Loucy (cell line): ENCODE measurements at regions not wholly inside any gene's neighbourhood (a gene's known extent, or its start where the extent isn't known, plus 50 kb on each side); places are given as distances from the start of the nearest gene placed in this dataset.

Experiments
- CTCF ChIP-seq: fragments of 200-600 bp; sonication (generic); conservative IDR thresholded peaks from 2 replicates; pipeline ENCODE4 v1.5.1; 2014; ENCODE audit warnings: mild to moderate bottlenecking, antibody characterized with exemption, low read length
- EZH2phosphoT487 ChIP-seq: fragments of 200-600 bp; IDR thresholded peaks from 2 replicates; pipeline ENCODE4 v1.6.1; 2018; ENCODE audit warnings: antibody characterized with exemption, mild to moderate bottlenecking, moderate library complexity, borderline replicate concordance

DNA sequence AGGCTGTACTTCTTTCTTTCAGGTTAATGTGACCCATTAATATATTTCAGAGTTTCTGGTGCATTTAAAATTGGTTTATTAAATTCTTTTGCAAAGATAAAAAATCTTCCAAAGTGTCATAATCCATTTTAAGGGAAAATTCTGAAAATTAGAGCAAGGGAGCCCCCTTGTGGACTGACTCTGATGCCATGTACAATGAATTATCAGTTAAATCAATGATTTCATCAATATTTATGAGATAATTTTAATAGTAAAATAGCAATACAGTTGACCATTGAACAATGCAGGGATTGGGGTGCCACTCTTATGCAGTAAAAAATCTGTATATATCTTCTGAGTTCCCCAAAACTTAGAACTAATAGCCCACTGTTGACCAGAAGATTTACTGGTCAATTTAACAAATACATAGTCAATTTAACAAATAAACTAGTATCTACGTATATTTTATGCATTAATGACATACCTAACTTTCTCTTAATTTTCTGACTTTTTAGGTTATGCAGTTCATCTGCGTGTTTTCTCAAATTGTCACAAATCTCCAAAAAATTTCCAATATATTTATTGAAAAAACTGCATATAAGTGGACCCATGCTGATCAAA, 479.1 kb upstream of the MIR17HG start:
- TF ChIP-seq CTCF: peak; percentile 80
- no peak for TF ChIP-seq EZH2phosphoT487
